ENCODE measurements at regions not wholly inside any gene's neighbourhood (a gene's known extent, or its start where the extent isn't known, plus 50 kb on each side); places are given as distances from the start of the nearest gene placed in this dataset.

- no peak for DNase-seq (ENCODE audit: low read depth, low spot score)
- Histone ChIP-seq H3K79me2 (ENCODE audit: control insufficient read depth, insufficient read depth, low read length) (no peaks in the 10 kb centered on the region), H4K20me1 (replicated peaks; ENCODE audit: control insufficient read depth, extremely low read depth, insufficient read depth, low read length) (no peaks in the 10 kb centered on the region), H3K4me1 (ENCODE audit: control insufficient read depth, extremely low read depth, insufficient read depth, low read length) (no peaks in the 10 kb centered on the region), H3K9ac (replicated peaks; ENCODE audit: extremely low read depth, insufficient read depth, low read length) (no peak overlapping the region), H3K9me3 (replicated peaks; ENCODE audit: control insufficient read depth, insufficient read depth, low read length) (no peaks in the 10 kb centered on the region), H3K27ac (ENCODE audit: insufficient read depth, low read depth, low read length) (no peak overlapping the region), H3K36me3 (ENCODE audit: control insufficient read depth in 2 of 2, extremely low read depth in 1 of 2, insufficient read depth in 2 of 2, low read length in 2 of 2) (no peaks in the 10 kb centered on the region), H3K4me3 (replicated peaks in 1 of 3; ENCODE audit: insufficient read depth in 1 of 3, low read depth in 1 of 3, low read length in 3 of 3) (no peak overlapping the region), H3K9me1 (replicated peaks; ENCODE audit: control insufficient read depth, extremely low read depth, insufficient read depth, low read length) (no peaks in the 10 kb centered on the region), H3K27me3 (ENCODE audit: control insufficient read depth in 2 of 2, insufficient read depth in 2 of 2, low read length in 2 of 2) (no peaks in the 10 kb centered on the region), H3K4me2 (ENCODE audit: insufficient read depth, low read length) (no peak overlapping the region), H2AFZ (ENCODE audit: low read depth, low read length) (no peak overlapping the region)
- BruUV-seq (replicated peaks) = no TSS peak
- TF ChIP-seq POLR2A (IDR thresholded peaks at IDR 0.05; ENCODE audit: low read depth, low read length) (no peak), CTCF (IDR thresholded peaks at IDR 0.05; ENCODE audit: extremely low read depth in 1 of 2, insufficient read depth in 1 of 2, low read depth in 1 of 2, low read length in 2 of 2) (peak in 1 of 2 donors; percentile 13), GATA2 (IDR thresholded peaks at IDR 0.05; ENCODE audit: insufficient read depth, insufficient read length, low read depth, low read length) (no peak), MYC (IDR thresholded peaks at IDR 0.05; ENCODE audit: low read depth, low read length) (no peak), POLR2AphosphoS5 (IDR thresholded peaks at IDR 0.05; ENCODE audit: insufficient read depth, low read depth, low read length) (no peak)
- POLR2A ChIA-PET = no interaction called here
- intact Hi-C loops (cut with micrococcal nuclease) (loop anchor here (10.0 kb wide), 1 partner anchor 1899 kb away; no protein-coding TSS in a partner anchor), dilution Hi-C loops (cut with MboI; ENCODE audit: extremely low pct_ligation_motif_present, low sequenced_read_pairs) (no loop called here)
- CTCF ChIA-PET = no interaction called here
- peak; percentile 4 for FAIRE-seq
These were observed 394.4 kb upstream of the ADGRL3 start for GRCh38 chr4:60805500-60806313.
